ENCODE measurements at regions not wholly inside any gene's neighbourhood (a gene's known extent, or its start where the extent isn't known, plus 50 kb on each side); places are given as distances from the start of the nearest gene placed in this dataset.

- in situ Hi-C loops (cut with HindIII; ENCODE audit: low sequenced_read_pairs), result no loop called here
Measured at GRCh38 chr11:92382311-92382710, 157.7 kb downstream of the FAT3 start.

DNA sequence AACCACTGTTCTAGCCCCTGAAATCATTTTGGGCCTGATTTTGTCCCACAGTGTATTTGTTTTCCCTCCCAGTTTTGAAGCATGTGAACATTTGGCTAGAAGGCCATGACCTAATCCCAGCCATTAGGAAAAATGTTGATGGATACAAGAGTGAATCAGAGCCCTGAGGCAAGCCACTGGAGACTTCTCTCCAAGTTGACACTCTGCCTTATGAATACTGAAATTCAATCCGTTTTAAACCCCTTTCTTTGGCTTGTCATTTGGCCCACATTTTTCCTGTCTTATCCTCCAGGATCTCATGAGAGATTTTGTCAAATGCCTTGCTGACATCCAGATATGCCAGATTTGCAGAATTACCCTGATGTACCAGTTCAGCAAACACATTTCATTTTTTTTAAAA, 158.8 kb downstream of the FAT3 start:
- in situ Hi-C loops (cut with HindIII; ENCODE audit: low sequenced_read_pairs), result no loop called here

DNA sequence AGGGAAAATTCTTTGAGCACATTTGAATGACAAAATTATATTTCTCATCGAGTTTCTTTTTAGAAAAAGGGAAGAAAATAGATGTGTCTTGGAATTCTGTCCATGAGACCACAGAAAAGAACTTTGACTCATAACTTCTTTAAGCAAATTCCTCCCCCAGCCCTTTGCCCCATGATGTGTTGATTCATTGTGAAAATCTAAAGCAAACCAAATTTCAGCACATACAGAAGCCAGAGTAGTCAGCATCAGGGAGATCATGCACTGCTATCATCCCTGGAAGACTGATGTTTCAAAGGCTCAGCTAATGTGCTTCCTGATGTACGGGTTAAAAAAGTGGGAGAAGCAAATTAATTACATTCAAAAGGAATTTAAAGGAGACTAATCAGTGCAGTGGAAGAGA, 159.7 kb downstream of the FAT3 start:
- in situ Hi-C loops (cut with HindIII; ENCODE audit: low sequenced_read_pairs), result no loop called here

DNA sequence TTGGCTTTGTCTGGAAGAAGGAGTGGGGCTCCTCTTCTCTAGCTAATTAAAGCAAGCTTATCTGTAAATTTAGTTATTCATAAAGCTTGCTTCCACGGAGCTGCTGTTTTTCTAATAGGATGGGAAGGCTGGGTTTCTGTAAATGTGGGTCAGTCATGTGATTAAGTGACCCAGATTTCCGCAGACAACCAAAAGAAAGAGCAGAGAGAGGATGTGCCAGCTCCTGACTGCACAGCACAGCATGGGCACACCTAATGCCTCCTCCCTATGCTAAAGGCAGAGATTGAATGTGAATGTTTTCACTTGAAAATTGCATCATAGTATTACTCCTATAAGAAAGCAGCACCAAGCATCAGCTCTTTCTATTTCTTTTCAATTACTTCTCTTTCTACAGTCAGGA, 160.2 kb downstream of the FAT3 start:
- in situ Hi-C loops (cut with HindIII; ENCODE audit: low sequenced_read_pairs), result no loop called here

DNA sequence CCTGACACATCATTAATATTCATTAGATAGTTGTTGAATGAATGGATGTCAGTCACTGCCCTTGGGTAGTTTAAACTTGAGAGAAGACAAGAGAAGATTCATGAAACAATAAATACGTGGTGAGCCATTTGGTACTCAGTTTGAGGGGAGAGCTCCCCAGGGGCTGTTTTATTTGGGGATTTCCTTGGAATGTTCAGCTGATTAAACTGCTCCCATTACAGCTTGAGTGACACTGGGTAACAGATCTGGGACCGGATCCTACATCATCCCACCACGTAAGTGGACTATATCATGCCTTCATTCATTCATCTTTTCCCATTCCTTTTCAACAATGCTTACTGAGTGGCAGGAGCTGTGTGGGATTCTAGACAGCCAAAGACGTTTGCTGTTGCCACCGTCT, 162.0 kb downstream of the FAT3 start:
- in situ Hi-C loops (cut with HindIII; ENCODE audit: low sequenced_read_pairs), result no loop called here

- in situ Hi-C loops (cut with HindIII; ENCODE audit: low sequenced_read_pairs), result no loop called here
Measured at GRCh38 chr11:92387859-92388258, 163.2 kb downstream of the FAT3 start.

- in situ Hi-C loops (cut with HindIII; ENCODE audit: low sequenced_read_pairs), result no loop called here
Measured at GRCh38 chr11:92388380-92388779, 163.8 kb downstream of the FAT3 start.

- in situ Hi-C loops (cut with HindIII; ENCODE audit: low sequenced_read_pairs), result no loop called here
Measured at GRCh38 chr11:92390783-92391182, 166.2 kb downstream of the FAT3 start.

DNA sequence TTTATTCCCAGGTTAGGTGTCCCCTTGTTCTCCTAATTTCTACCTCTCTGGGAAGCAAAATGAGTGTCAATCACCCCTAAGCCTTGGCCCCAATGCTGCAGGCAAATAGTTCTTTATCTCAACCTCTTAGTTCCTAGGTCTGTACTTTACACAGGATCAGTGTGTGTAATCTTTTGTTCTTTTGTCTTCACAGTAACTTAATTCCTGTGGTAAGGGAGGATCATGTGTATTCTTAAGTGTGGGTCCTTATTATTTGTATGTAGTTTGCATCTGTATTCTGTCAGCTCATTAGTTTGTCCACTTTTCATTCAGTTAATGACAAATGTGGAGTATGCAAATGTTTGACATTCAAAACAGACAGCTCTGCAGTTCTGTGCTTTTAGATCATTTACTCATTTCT, 166.7 kb downstream of the FAT3 start:
- in situ Hi-C loops (cut with HindIII; ENCODE audit: low sequenced_read_pairs), result no loop called here

- in situ Hi-C loops (cut with HindIII; ENCODE audit: low sequenced_read_pairs), result no loop called here
Measured at GRCh38 chr11:92391808-92392207, 167.2 kb downstream of the FAT3 start.

DNA sequence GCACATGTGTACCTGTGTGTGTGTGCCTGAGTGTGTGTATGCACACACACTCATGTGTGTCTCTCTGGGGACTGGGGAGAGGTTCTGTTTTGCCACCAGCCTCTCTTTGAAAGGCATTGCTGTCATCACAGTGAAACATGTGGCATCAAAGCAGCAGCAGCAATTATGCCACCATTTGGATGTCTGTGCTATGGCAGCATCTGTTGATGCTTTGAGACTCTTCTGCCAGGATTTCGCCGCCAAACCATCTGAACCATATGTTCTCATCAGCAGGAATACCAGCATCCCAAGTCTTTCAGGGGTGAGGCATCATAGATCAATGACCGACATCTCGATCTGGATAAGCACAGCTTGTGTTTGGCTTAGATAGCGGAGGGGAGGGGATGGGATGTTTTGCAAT, 168.6 kb downstream of the FAT3 start:
- in situ Hi-C loops (cut with HindIII; ENCODE audit: low sequenced_read_pairs), result no loop called here

DNA sequence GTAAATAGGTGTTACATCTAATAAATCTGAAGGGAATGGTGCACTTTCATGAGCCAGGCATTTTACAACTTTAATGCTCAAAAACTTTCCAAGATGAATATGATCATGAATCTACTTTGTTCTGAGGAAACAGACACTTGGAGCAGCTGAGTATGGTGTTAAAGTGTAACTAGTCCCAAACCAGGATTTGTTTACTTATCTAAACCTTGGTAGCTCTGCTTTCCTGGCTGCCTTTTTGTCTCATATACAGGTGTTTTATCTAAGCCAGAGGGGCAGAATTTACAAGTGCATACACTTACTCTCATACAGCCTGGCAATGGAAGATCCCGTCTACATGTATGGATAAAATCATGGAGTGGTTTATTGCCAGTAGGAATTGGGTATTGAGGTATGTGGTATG, 171.5 kb downstream of the FAT3 start:
- in situ Hi-C loops (cut with HindIII; ENCODE audit: low sequenced_read_pairs), result no loop called here

GRCh38 chr11:92397221-92397755, 172.7 kb downstream of the FAT3 start:
- in situ Hi-C loops (cut with HindIII; ENCODE audit: low sequenced_read_pairs), result no loop called here

- in situ Hi-C loops (cut with HindIII; ENCODE audit: low sequenced_read_pairs), result no loop called here
Measured at GRCh38 chr11:92399705-92400104, 175.1 kb downstream of the FAT3 start.

GRCh38 chr11:92401520-92401919, 176.9 kb downstream of the FAT3 start:
- in situ Hi-C loops (cut with HindIII; ENCODE audit: low sequenced_read_pairs), result no loop called here

GRCh38 chr11:92406472-92406871, 181.9 kb downstream of the FAT3 start:
- in situ Hi-C loops (cut with HindIII; ENCODE audit: low sequenced_read_pairs), result no loop called here

DNA sequence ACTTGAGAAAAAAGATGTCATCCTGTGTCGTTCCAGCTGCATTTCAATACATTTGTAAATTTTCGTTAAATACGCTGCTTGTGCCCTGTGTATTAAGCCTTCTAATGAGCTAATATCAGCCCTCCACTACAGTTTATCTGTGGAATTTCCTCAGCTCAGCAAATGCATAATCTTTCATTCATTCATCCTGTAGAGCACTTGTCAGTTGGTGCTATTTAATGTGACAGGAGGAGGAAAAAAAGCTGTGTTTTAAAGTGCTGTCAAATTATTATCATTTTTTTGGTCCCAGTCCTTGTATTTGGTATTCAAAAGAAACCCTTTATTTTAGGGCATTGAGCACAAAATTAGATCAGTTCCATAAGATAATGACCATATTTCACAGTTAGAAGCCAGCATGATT, 184.7 kb downstream of the FAT3 start:
- in situ Hi-C loops (cut with HindIII; ENCODE audit: low sequenced_read_pairs), result no loop called here

DNA sequence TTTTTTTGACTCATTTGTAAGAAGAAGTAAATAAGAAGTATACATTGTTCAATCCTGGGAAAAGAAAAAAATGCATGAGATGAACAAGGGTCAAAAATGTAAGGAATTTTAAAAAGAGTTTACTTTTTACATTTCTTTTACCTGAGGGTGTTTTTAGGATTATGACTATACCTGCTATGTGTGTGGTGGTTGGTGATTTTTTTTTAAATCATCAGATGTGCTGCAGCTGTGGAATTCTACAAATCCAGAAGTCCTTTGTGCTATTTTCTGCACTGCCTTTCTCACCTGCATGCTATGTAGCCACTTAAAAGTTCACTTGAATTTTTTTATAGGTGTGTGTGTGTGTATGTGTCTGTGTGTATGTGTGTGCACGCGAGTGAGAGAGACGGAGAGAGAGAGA, 185.3 kb downstream of the FAT3 start:
- in situ Hi-C loops (cut with HindIII; ENCODE audit: low sequenced_read_pairs), result no loop called here

DNA sequence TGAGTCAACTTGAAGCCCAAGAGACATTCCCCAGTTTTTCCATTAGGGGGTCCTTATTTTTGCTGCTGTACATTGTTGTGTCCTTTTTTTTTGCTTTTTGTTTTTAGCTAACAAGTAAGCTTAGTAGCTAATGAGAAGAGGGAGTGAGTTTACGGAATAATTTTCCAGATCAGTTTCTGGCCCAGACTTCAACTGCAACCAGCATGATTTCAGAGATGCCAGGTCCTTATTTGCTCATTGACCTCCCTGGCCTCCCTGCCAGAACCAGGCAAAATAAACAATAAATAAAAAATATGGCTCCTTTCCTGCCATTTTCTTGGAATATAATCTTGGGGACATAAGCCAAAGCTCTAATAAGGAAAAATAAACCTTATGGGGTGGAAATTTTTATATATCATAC, 185.9 kb downstream of the FAT3 start:
- in situ Hi-C loops (cut with HindIII; ENCODE audit: low sequenced_read_pairs), result no loop called here

DNA sequence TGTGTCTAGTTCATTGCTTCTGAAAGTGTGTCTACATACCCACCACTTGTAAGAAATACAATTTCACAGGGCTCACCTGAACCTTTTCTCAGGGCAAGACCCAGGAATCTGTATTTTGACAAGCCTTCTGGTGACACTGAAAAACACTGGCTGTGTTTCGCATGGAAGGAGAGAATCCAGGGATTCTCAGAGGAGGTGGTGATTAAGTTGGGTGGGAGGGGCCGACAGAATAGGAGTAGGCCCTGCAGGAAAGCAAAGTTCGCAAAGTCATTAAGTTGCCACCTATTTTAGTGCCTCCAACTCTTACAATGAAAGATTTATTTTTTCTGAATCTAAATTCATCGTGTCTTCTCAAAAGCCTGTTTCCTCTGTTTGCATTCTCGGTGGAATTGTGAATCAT, 186.8 kb downstream of the FAT3 start:
- in situ Hi-C loops (cut with HindIII; ENCODE audit: low sequenced_read_pairs), result no loop called here

DNA sequence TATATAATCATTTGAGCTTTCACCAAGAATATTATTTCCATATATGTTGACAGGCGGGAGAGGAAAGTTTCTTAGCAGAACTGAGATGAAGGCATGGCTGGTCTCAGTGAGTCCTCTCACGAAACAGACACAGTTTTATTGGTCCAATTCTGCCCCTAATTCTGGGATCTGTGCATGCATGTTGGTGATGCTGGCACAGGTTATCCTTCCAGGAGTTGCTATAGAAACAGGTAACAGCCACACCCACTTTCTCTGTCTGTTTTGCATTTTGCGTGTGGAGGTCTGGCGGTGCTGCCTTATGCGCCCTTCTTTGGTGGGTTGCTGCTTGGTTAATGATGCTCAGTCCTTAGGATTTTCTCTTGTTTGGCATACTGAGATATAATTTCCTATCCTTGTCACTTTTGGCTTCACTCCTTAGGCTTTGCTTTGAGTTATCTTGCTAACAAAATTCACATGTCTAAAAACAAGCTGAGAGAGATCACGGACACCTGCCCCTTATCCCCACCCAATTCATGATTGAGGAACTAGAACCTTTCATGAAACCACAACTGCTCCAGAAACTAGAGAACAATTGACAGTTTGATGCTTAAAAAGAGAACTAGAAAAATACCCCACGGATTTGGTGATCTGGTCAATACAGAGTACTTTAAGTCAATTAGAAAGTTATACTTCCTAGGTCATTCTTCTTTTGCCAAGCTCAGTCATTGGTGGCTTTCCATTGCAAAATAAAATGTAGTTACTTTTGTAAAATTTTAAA, 189.3 kb downstream of the FAT3 start:
- in situ Hi-C loops (cut with HindIII; ENCODE audit: low sequenced_read_pairs), result no loop called here

DNA sequence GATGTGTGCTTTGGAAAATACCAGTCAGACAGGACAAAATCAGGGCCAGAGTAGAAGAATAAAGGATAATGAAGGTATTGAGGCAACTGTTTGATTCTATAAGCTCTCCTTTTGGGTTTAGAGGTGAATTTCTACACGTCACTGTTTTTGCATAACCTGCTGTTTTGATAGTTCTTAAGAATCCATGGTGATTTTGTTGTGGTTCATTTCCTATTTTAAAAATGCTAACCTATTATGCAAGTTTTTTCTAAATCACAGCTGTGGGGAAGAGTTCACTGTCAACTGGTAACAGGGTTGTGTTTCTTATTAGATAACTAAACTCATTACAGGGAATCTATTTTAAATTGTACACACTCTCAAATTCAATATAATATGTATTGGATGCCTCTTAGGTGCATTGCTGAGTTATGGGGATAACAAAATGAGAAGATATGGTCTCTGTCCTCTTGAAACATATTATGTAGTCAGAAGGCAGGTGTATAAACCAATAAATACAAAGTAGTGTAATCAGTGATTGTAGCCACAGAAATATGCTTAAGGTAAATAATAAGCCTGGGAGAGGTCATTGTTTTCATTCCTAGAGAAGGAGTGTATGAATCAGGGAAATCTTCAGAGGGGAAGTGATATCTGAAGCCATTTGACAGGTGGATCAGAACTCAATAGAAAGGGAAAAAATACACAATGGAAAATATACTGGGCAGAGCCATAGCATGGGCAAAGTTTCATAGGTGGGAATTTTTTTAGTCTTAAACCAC, 192.5 kb downstream of the FAT3 start:
- in situ Hi-C loops (cut with HindIII; ENCODE audit: low sequenced_read_pairs), result no loop called here

All from endothelial cell of hepatic sinusoid (primary cell).